ENCODE measurements at regions not wholly inside any gene's neighbourhood (a gene's known extent, or its start where the extent isn't known, plus 50 kb on each side); places are given as distances from the start of the nearest gene placed in this dataset.

- no peak for ATAC-seq (ENCODE audit: low FRiP score)
These were observed 217.9 kb downstream of the KIF21A start for GRCh38 chr12:39224971-39225370.

GRCh38 chr12:39205969-39206368, 237.0 kb downstream of the KIF21A start:
- no peak for TF ChIP-seq CTCF (IDR thresholded peaks at IDR 0.05)
- DNase-seq (ENCODE audit: low spot score) (no peak), ATAC-seq (ENCODE audit: low FRiP score) (no peak)

More at GRCh38 chr12:39224971-39225370, 217.9 kb downstream of the KIF21A start:
- no peak for TF ChIP-seq CTCF (IDR thresholded peaks at IDR 0.05)
- DNase-seq (ENCODE audit: low spot score) = no peak

- DNase-seq (ENCODE audit: low spot score) (no peak), ATAC-seq (ENCODE audit: low FRiP score) (no peak)
- TF ChIP-seq CTCF (IDR thresholded peaks at IDR 0.05) = no peak
These were observed 243.6 kb downstream of the KIF21A start for GRCh38 chr12:39199351-39199750.

GRCh38 chr12:39188689-39189088, 254.2 kb downstream of the KIF21A start:
- no peak for DNase-seq (ENCODE audit: low spot score)
- no peak for ATAC-seq (ENCODE audit: low FRiP score)
- TF ChIP-seq CTCF (IDR thresholded peaks at IDR 0.05) = no peak

GRCh38 chr12:39186744-39187143, 256.2 kb downstream of the KIF21A start:
- DNase-seq (ENCODE audit: low spot score) = no peak
- ATAC-seq (ENCODE audit: low FRiP score) = no peak
- TF ChIP-seq CTCF (IDR thresholded peaks at IDR 0.05) = no peak

- no peak for ATAC-seq (ENCODE audit: low FRiP score)
- no peak for TF ChIP-seq CTCF (IDR thresholded peaks at IDR 0.05)
- DNase-seq (ENCODE audit: low spot score) = no peak
These were observed 264.1 kb downstream of the KIF21A start for GRCh38 chr12:39178837-39179236.

GRCh38 chr12:39176356-39176755, 266.6 kb downstream of the KIF21A start:
- no peak for ATAC-seq (ENCODE audit: low FRiP score)
- TF ChIP-seq CTCF (IDR thresholded peaks at IDR 0.05) = no peak
- no peak for DNase-seq (ENCODE audit: low spot score)
